ENCODE measurements at regions not wholly inside any gene's neighbourhood (a gene's known extent, or its start where the extent isn't known, plus 50 kb on each side); places are given as distances from the start of the nearest gene placed in this dataset.

GRCh38 chr1:11596295-11596694 lies 57.9 kb downstream of the FBXO2 start:
- Mint-ChIP-seq H3K27ac (no peak overlapping the region), H3K36me3 (no peaks in the 10 kb centered on the region), H3K4me3 (no peak overlapping the region), H3K4me1 (no peaks in the 10 kb centered on the region), H3K27me3 (peaks cover 53% of the 10 kb centered on the region), H3K9me3 (no peaks in the 10 kb centered on the region)
- CTCF ChIA-PET, result no interaction called here
- no peak for DNase-seq

- Mint-ChIP-seq H3K27ac (no peak overlapping the region), H3K36me3 (no peaks in the 10 kb centered on the region), H3K9me3 (no peaks in the 10 kb centered on the region), H3K4me3 (no peak overlapping the region), H3K27me3 (peaks cover 49% of the 10 kb centered on the region), H3K4me1 (no peaks in the 10 kb centered on the region)
- CTCF ChIA-PET, result no interaction called here
- no peak for DNase-seq
Observed at GRCh38 chr1:11595285-11595684, 58.9 kb downstream of the FBXO2 start.

GRCh38 chr1:11594625-11595024 lies 59.6 kb downstream of the FBXO2 start:
- no peaks in the 10 kb centered on the region for H3K9me3 Mint-ChIP-seq
- no peaks in the 10 kb centered on the region for H3K36me3 Mint-ChIP-seq
- H3K4me1 Mint-ChIP-seq, result no peaks in the 10 kb centered on the region
- H3K4me3 Mint-ChIP-seq, result no peak overlapping the region
- no peak for DNase-seq
- peaks cover 44% of the 10 kb centered on the region for H3K27me3 Mint-ChIP-seq
- CTCF ChIA-PET, result no interaction called here
- H3K27ac Mint-ChIP-seq, result no peak overlapping the region

- H3K27ac Mint-ChIP-seq, result no peak overlapping the region
- H3K4me1 Mint-ChIP-seq, result no peaks in the 10 kb centered on the region
- CTCF ChIA-PET, result no interaction called here
- no peaks in the 10 kb centered on the region for H3K9me3 Mint-ChIP-seq
- no peak overlapping the region for H3K4me3 Mint-ChIP-seq
- H3K36me3 Mint-ChIP-seq, result no peaks in the 10 kb centered on the region
- no peak for DNase-seq
- peaks cover 40% of the 10 kb centered on the region for H3K27me3 Mint-ChIP-seq
Observed at GRCh38 chr1:11594222-11594621, 60.0 kb downstream of the FBXO2 start.

GRCh38 chr1:11592752-11593151 lies 61.5 kb downstream of the FBXO2 start:
- Mint-ChIP-seq H3K4me1 (no peaks in the 10 kb centered on the region), H3K27me3 (peaks cover 35% of the 10 kb centered on the region), H3K9me3 (no peaks in the 10 kb centered on the region), H3K4me3 (no peak overlapping the region), H3K36me3 (no peaks in the 10 kb centered on the region), H3K27ac (no peak overlapping the region)
- no peak for DNase-seq
- CTCF ChIA-PET, result no interaction called here

- Mint-ChIP-seq H3K27ac (no peak overlapping the region), H3K36me3 (no peaks in the 10 kb centered on the region), H3K9me3 (no peaks in the 10 kb centered on the region), H3K4me1 (no peaks in the 10 kb centered on the region), H3K4me3 (no peak overlapping the region), H3K27me3 (peaks cover 22% of the 10 kb centered on the region)
- no peak for DNase-seq
- CTCF ChIA-PET, result no interaction called here
Observed at GRCh38 chr1:11590395-11590794, 63.8 kb downstream of the FBXO2 start.

All from activated naive CD4-positive, alpha-beta T cell treated with anti-CD3 and anti-CD28 coated beads, Interleukin-2, amount 10 ng/mL, durations not matched to agents 7 days and 5 days (primary cell).